ENCODE measurements at regions not wholly inside any gene's neighbourhood (a gene's known extent, or its start where the extent isn't known, plus 50 kb on each side); places are given as distances from the start of the nearest gene placed in this dataset.
"Not testable (repeated sequence)": the region's sequence is repeated elsewhere in the genome, so short reads cannot be mapped to it uniquely, and the experiment has no call there.

- 36% methylated on average over 2 of the region's 3 CpGs for WGBS (ENCODE audit: insufficient coverage)
- Histone ChIP-seq H3K4me3 (ENCODE audit: control insufficient read depth in 1 of 7, extremely low read depth in 1 of 7, insufficient read depth in 4 of 7, low read depth in 2 of 7, low read length in 6 of 7) (peak overlapping the region in 2 of 7 experiments; percentile 17), H3K4me1 (ENCODE audit: control extremely low read depth in 1 of 4, control insufficient read depth in 4 of 4, insufficient read depth in 4 of 4, low read length in 3 of 4) (peaks cover 2 to 16% (median 10%) of the 10 kb centered on the region in 4 experiments), H3K9me3 (ENCODE audit: control extremely low read depth in 1 of 5, control insufficient read depth in 4 of 5, insufficient read depth in 2 of 5, low read depth in 1 of 5, low read length in 4 of 5) (no peaks in the 10 kb centered on the region), H3K36me3 (ENCODE audit: control insufficient read depth in 4 of 4, insufficient read depth in 4 of 4, low read length in 3 of 4) (no peaks in the 10 kb centered on the region), H3K27ac (ENCODE audit: insufficient read depth in 1 of 2, low read depth in 1 of 2, low read length in 2 of 2, poor library complexity in 1 of 2, severe bottlenecking in 2 of 2) (peak overlapping the region; percentile 20 to 45), H3K27me3 (replicated peaks in 2 of 5; ENCODE audit: control insufficient read depth in 4 of 5, insufficient read depth in 5 of 5, low read length in 4 of 5) (no peaks in the 10 kb centered on the region)
- peak in 2 of 3 donors; percentile 34 for DNase-seq
- ChIA-PET CTCF (no interaction called here), POLR2A (no interaction called here)
These were observed 557.3 kb upstream of the MIS18BP1 start for GRCh38 chr14:45810152-45810872.

- Histone ChIP-seq H3K4me3 (ENCODE audit: control insufficient read depth in 1 of 7, extremely low read depth in 1 of 7, insufficient read depth in 4 of 7, low read depth in 2 of 7, low read length in 6 of 7) (no peak overlapping the region), H3K36me3 (ENCODE audit: control insufficient read depth in 4 of 4, insufficient read depth in 4 of 4, low read length in 3 of 4) (no peaks in the 10 kb centered on the region), H3K9me3 (ENCODE audit: control extremely low read depth in 1 of 5, control insufficient read depth in 4 of 5, insufficient read depth in 2 of 5, low read depth in 1 of 5, low read length in 4 of 5) (no peaks in the 10 kb centered on the region), H3K27me3 (replicated peaks in 2 of 5; ENCODE audit: control insufficient read depth in 4 of 5, insufficient read depth in 5 of 5, low read length in 4 of 5) (no peaks in the 10 kb centered on the region), H3K4me1 (ENCODE audit: control extremely low read depth in 1 of 4, control insufficient read depth in 4 of 4, insufficient read depth in 4 of 4, low read length in 3 of 4) (peaks cover 2 to 16% (median 10%) of the 10 kb centered on the region in 4 experiments), H3K27ac (ENCODE audit: insufficient read depth in 1 of 2, low read depth in 1 of 2, low read length in 2 of 2, poor library complexity in 1 of 2, severe bottlenecking in 2 of 2) (no peak overlapping the region)
- no peak for DNase-seq
- ChIA-PET CTCF (no interaction called here), POLR2A (no interaction called here)
- 86% methylated on average over 1 of the region's 5 CpGs for WGBS (ENCODE audit: insufficient coverage)
These were observed 554.3 kb upstream of the MIS18BP1 start for GRCh38 chr14:45807178-45807899.

GRCh38 chr14:45799511-45799910 lies 546.5 kb upstream of the MIS18BP1 start:
- Histone ChIP-seq H3K36me3 (ENCODE audit: control insufficient read depth in 4 of 4, insufficient read depth in 4 of 4, low read length in 3 of 4) (no peaks in the 10 kb centered on the region), H3K27me3 (replicated peaks in 2 of 5; ENCODE audit: control insufficient read depth in 4 of 5, insufficient read depth in 5 of 5, low read length in 4 of 5) (no peaks in the 10 kb centered on the region), H3K27ac (ENCODE audit: insufficient read depth in 1 of 2, low read depth in 1 of 2, low read length in 2 of 2, poor library complexity in 1 of 2, severe bottlenecking in 2 of 2) (no peak overlapping the region), H3K9me3 (ENCODE audit: control extremely low read depth in 1 of 5, control insufficient read depth in 4 of 5, insufficient read depth in 2 of 5, low read depth in 1 of 5, low read length in 4 of 5) (peaks cover 0 to 2% (median 0%) of the 10 kb centered on the region in 5 experiments), H3K4me3 (ENCODE audit: control insufficient read depth in 1 of 7, extremely low read depth in 1 of 7, insufficient read depth in 4 of 7, low read depth in 2 of 7, low read length in 6 of 7) (no peak overlapping the region), H3K4me1 (ENCODE audit: control extremely low read depth in 1 of 4, control insufficient read depth in 4 of 4, insufficient read depth in 4 of 4, low read length in 3 of 4) (no peaks in the 10 kb centered on the region)
- CTCF ChIA-PET = interaction anchor here (0.6 kb wide), 1 partner anchor 17 kb away, joined by 3 read pairs; no protein-coding TSS in a partner anchor
- no peak for DNase-seq
- 100% methylated on average over 1 of the region's 2 CpGs for WGBS (ENCODE audit: insufficient coverage)
- POLR2A ChIA-PET = no interaction called here

- WGBS (ENCODE audit: insufficient coverage) = 92% methylated on average over 2 of the region's 3 CpGs
- ChIA-PET CTCF (no interaction called here), POLR2A (no interaction called here)
- Histone ChIP-seq H3K27ac (ENCODE audit: insufficient read depth in 1 of 2, low read depth in 1 of 2, low read length in 2 of 2, poor library complexity in 1 of 2, severe bottlenecking in 2 of 2) (no peak overlapping the region), H3K4me3 (ENCODE audit: control insufficient read depth in 1 of 7, extremely low read depth in 1 of 7, insufficient read depth in 4 of 7, low read depth in 2 of 7, low read length in 6 of 7) (no peak overlapping the region), H3K4me1 (ENCODE audit: control extremely low read depth in 1 of 4, control insufficient read depth in 4 of 4, insufficient read depth in 4 of 4, low read length in 3 of 4) (no peaks in the 10 kb centered on the region), H3K27me3 (replicated peaks in 2 of 5; ENCODE audit: control insufficient read depth in 4 of 5, insufficient read depth in 5 of 5, low read length in 4 of 5) (no peaks in the 10 kb centered on the region), H3K36me3 (ENCODE audit: control insufficient read depth in 4 of 4, insufficient read depth in 4 of 4, low read length in 3 of 4) (no peaks in the 10 kb centered on the region), H3K9me3 (ENCODE audit: control extremely low read depth in 1 of 5, control insufficient read depth in 4 of 5, insufficient read depth in 2 of 5, low read depth in 1 of 5, low read length in 4 of 5) (peaks cover 0 to 2% (median 0%) of the 10 kb centered on the region in 5 experiments)
- no peak for DNase-seq
These were observed 545.7 kb upstream of the MIS18BP1 start for GRCh38 chr14:45798659-45799058.

GRCh38 chr14:45796006-45796405 lies 543.0 kb upstream of the MIS18BP1 start:
- H3K4me3 ChIP-seq (ENCODE audit: control insufficient read depth in 1 of 7, extremely low read depth in 1 of 7, insufficient read depth in 4 of 7, low read depth in 2 of 7, low read length in 6 of 7); H3K27ac ChIP-seq (ENCODE audit: insufficient read depth in 1 of 2, low read depth in 1 of 2, low read length in 2 of 2, poor library complexity in 1 of 2, severe bottlenecking in 2 of 2); CTCF ChIA-PET; DNase-seq; H3K4me1 ChIP-seq (ENCODE audit: control extremely low read depth in 1 of 4, control insufficient read depth in 4 of 4, insufficient read depth in 4 of 4, low read length in 3 of 4); H3K36me3 ChIP-seq (ENCODE audit: control insufficient read depth in 4 of 4, insufficient read depth in 4 of 4, low read length in 3 of 4); H3K27me3 ChIP-seq (replicated peaks in 2 of 5; ENCODE audit: control insufficient read depth in 4 of 5, insufficient read depth in 5 of 5, low read length in 4 of 5); H3K9me3 ChIP-seq (ENCODE audit: control extremely low read depth in 1 of 5, control insufficient read depth in 4 of 5, insufficient read depth in 2 of 5, low read depth in 1 of 5, low read length in 4 of 5): not testable (repeated sequence)
- 99% methylated on average over 8 of the region's 8 CpGs for WGBS (ENCODE audit: insufficient coverage)
- POLR2A ChIA-PET = interaction anchor here (0.6 kb wide), 1 partner anchor 154 kb away, joined by 3 read pairs; no protein-coding TSS in a partner anchor

GRCh38 chr14:45793081-45793480 lies 540.1 kb upstream of the MIS18BP1 start:
- POLR2A ChIA-PET = no interaction called here
- no peaks in the 10 kb centered on the region for H3K4me1 ChIP-seq (ENCODE audit: control extremely low read depth in 1 of 4, control insufficient read depth in 4 of 4, insufficient read depth in 4 of 4, low read length in 3 of 4)
- H3K27ac ChIP-seq (ENCODE audit: insufficient read depth in 1 of 2, low read depth in 1 of 2, low read length in 2 of 2, poor library complexity in 1 of 2, severe bottlenecking in 2 of 2) = no peak overlapping the region
- no peaks in the 10 kb centered on the region for H3K36me3 ChIP-seq (ENCODE audit: control insufficient read depth in 4 of 4, insufficient read depth in 4 of 4, low read length in 3 of 4)
- H3K9me3 ChIP-seq (ENCODE audit: control extremely low read depth in 1 of 5, control insufficient read depth in 4 of 5, insufficient read depth in 2 of 5, low read depth in 1 of 5, low read length in 4 of 5) = peaks cover 0 to 8% (median 0%) of the 10 kb centered on the region in 5 experiments
- CTCF ChIA-PET = interaction anchor here (0.6 kb wide), 1 partner anchor 1967 kb away, joined by 4 read pairs; no protein-coding TSS in a partner anchor
- no peaks in the 10 kb centered on the region for H3K27me3 ChIP-seq (replicated peaks in 2 of 5; ENCODE audit: control insufficient read depth in 4 of 5, insufficient read depth in 5 of 5, low read length in 4 of 5)
- no peak overlapping the region for H3K4me3 ChIP-seq (ENCODE audit: control insufficient read depth in 1 of 7, extremely low read depth in 1 of 7, insufficient read depth in 4 of 7, low read depth in 2 of 7, low read length in 6 of 7)
- WGBS (ENCODE audit: insufficient coverage) = 89% methylated on average over 4 of the region's 4 CpGs
- no peak for DNase-seq

- H3K9me3 ChIP-seq (ENCODE audit: control extremely low read depth in 1 of 5, control insufficient read depth in 4 of 5, insufficient read depth in 2 of 5, low read depth in 1 of 5, low read length in 4 of 5) = peaks cover 0 to 20% (median 10%) of the 10 kb centered on the region in 5 experiments
- no peak overlapping the region for H3K27ac ChIP-seq (ENCODE audit: insufficient read depth in 1 of 2, low read depth in 1 of 2, low read length in 2 of 2, poor library complexity in 1 of 2, severe bottlenecking in 2 of 2)
- no peaks in the 10 kb centered on the region for H3K36me3 ChIP-seq (ENCODE audit: control insufficient read depth in 4 of 4, insufficient read depth in 4 of 4, low read length in 3 of 4)
- no peaks in the 10 kb centered on the region for H3K4me1 ChIP-seq (ENCODE audit: control extremely low read depth in 1 of 4, control insufficient read depth in 4 of 4, insufficient read depth in 4 of 4, low read length in 3 of 4)
- CTCF ChIA-PET = no interaction called here
- POLR2A ChIA-PET = no interaction called here
- no peaks in the 10 kb centered on the region for H3K27me3 ChIP-seq (replicated peaks in 2 of 5; ENCODE audit: control insufficient read depth in 4 of 5, insufficient read depth in 5 of 5, low read length in 4 of 5)
- H3K4me3 ChIP-seq (ENCODE audit: control insufficient read depth in 1 of 7, extremely low read depth in 1 of 7, insufficient read depth in 4 of 7, low read depth in 2 of 7, low read length in 6 of 7) = no peak overlapping the region
- DNase-seq = no peak
- no CpG with 5 or more reads among the region's 1 CpG for WGBS (ENCODE audit: insufficient coverage)
These were observed 537.3 kb upstream of the MIS18BP1 start for GRCh38 chr14:45790293-45790692.
